ENCODE measurements at regions not wholly inside any gene's neighbourhood (a gene's known extent, or its start where the extent isn't known, plus 50 kb on each side); places are given as distances from the start of the nearest gene placed in this dataset.
"Not testable (repeated sequence)": the region's sequence is repeated elsewhere in the genome, so short reads cannot be mapped to it uniquely, and the experiment has no call there.

GRCh38 chr1:68798071-68798470, 301.2 kb upstream of the DEPDC1 start:
- no peak for ATAC-seq
- CTCF ChIA-PET = no interaction called here
- peaks cover 4% of the 10 kb centered on the region for H3K9me3 Mint-ChIP-seq (ENCODE audit: insufficient read depth)
- peaks cover 15% of the 10 kb centered on the region for H3K4me1 Mint-ChIP-seq (ENCODE audit: low read depth)
- POLR2A ChIA-PET = no interaction called here
- no peak overlapping the region for H3K4me3 Mint-ChIP-seq
- no peak for DNase-seq
- H3K36me3 Mint-ChIP-seq (ENCODE audit: low read depth) = no peaks in the 10 kb centered on the region
- H3K27me3 Mint-ChIP-seq (ENCODE audit: low read depth) = no peaks in the 10 kb centered on the region
- no peak overlapping the region for H3K27ac Mint-ChIP-seq

GRCh38 chr1:68799096-68799495, 302.2 kb upstream of the DEPDC1 start:
- ATAC-seq = no peak
- CTCF ChIA-PET = no interaction called here
- Mint-ChIP-seq H3K27me3 (ENCODE audit: low read depth) (no peaks in the 10 kb centered on the region), H3K36me3 (ENCODE audit: low read depth) (no peaks in the 10 kb centered on the region), H3K4me3 (no peak overlapping the region), H3K4me1 (ENCODE audit: low read depth) (peaks cover 15% of the 10 kb centered on the region), H3K9me3 (ENCODE audit: insufficient read depth) (peaks cover 4% of the 10 kb centered on the region), H3K27ac (no peak overlapping the region)
- POLR2A ChIA-PET = no interaction called here
- no peak for DNase-seq

- peaks cover 4% of the 10 kb centered on the region for H3K9me3 Mint-ChIP-seq (ENCODE audit: insufficient read depth)
- POLR2A ChIA-PET = no interaction called here
- DNase-seq (no peak), ATAC-seq (no peak)
- no peaks in the 10 kb centered on the region for H3K27me3 Mint-ChIP-seq (ENCODE audit: low read depth)
- H3K4me1 Mint-ChIP-seq (ENCODE audit: low read depth) = peaks cover 15% of the 10 kb centered on the region
- H3K36me3 Mint-ChIP-seq (ENCODE audit: low read depth) = no peaks in the 10 kb centered on the region
- CTCF ChIA-PET = no interaction called here
- H3K27ac Mint-ChIP-seq = peak overlapping the region; percentile 48
- H3K4me3 Mint-ChIP-seq = no peak overlapping the region
These were observed 303.3 kb upstream of the DEPDC1 start for GRCh38 chr1:68800182-68800581.

GRCh38 chr1:68801440-68801839, 304.6 kb upstream of the DEPDC1 start:
- no peak overlapping the region for H3K4me3 Mint-ChIP-seq
- H3K27me3 Mint-ChIP-seq (ENCODE audit: low read depth) = no peaks in the 10 kb centered on the region
- peaks cover 15% of the 10 kb centered on the region for H3K4me1 Mint-ChIP-seq (ENCODE audit: low read depth)
- ChIA-PET POLR2A (no interaction called here), CTCF (no interaction called here)
- peaks cover 4% of the 10 kb centered on the region for H3K9me3 Mint-ChIP-seq (ENCODE audit: insufficient read depth)
- no peak overlapping the region for H3K27ac Mint-ChIP-seq
- ATAC-seq = no peak
- no peaks in the 10 kb centered on the region for H3K36me3 Mint-ChIP-seq (ENCODE audit: low read depth)
- DNase-seq = no peak

- H3K27me3 Mint-ChIP-seq (ENCODE audit: low read depth) = no peaks in the 10 kb centered on the region
- no peak overlapping the region for H3K27ac Mint-ChIP-seq
- peaks cover 4% of the 10 kb centered on the region for H3K4me1 Mint-ChIP-seq (ENCODE audit: low read depth)
- no peak overlapping the region for H3K4me3 Mint-ChIP-seq
- ChIA-PET POLR2A (no interaction called here), CTCF (no interaction called here)
- H3K9me3 Mint-ChIP-seq (ENCODE audit: insufficient read depth) = peaks cover 4% of the 10 kb centered on the region
- ATAC-seq (no peak), DNase-seq (no peak)
- no peaks in the 10 kb centered on the region for H3K36me3 Mint-ChIP-seq (ENCODE audit: low read depth)
These were observed 308.3 kb upstream of the DEPDC1 start for GRCh38 chr1:68805097-68805641.

- Mint-ChIP-seq H3K27me3 (ENCODE audit: low read depth) (no peaks in the 10 kb centered on the region), H3K27ac (no peak overlapping the region), H3K36me3 (ENCODE audit: low read depth) (no peaks in the 10 kb centered on the region), H3K9me3 (ENCODE audit: insufficient read depth) (no peaks in the 10 kb centered on the region), H3K4me3 (no peak overlapping the region), H3K4me1 (ENCODE audit: low read depth) (no peaks in the 10 kb centered on the region)
- DNase-seq (no peak), ATAC-seq (no peak)
- CTCF ChIA-PET = no interaction called here
- POLR2A ChIA-PET = no interaction called here
These were observed 311.5 kb upstream of the DEPDC1 start for GRCh38 chr1:68808351-68808750.

DNA sequence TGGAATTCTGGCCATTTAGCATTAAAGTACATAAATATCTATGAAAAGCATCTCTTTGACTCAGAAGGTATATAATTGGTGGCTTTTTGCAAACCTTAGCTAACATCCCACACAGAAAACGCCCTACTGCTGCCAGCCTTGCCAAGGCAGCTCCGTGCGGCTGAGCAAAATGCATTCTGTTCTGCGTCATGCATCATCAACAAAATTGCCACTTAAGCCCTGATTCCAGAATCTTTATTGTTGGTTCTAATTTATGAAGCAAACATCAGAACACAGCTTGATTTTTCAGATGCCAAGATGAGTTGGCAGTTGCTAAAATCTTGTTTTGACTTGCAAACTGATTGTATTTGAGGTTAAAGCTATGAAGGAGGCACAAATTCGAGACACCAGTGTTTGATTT, 314.9 kb upstream of the DEPDC1 start:
- Mint-ChIP-seq H3K4me3 (no peak overlapping the region), H3K36me3 (ENCODE audit: low read depth) (no peaks in the 10 kb centered on the region), H3K27me3 (ENCODE audit: low read depth) (no peaks in the 10 kb centered on the region), H3K9me3 (ENCODE audit: insufficient read depth) (no peaks in the 10 kb centered on the region), H3K27ac (no peak overlapping the region), H3K4me1 (ENCODE audit: low read depth) (no peaks in the 10 kb centered on the region)
- no peak for ATAC-seq
- ChIA-PET CTCF (no interaction called here), POLR2A (no interaction called here)
- no peak for DNase-seq

DNA sequence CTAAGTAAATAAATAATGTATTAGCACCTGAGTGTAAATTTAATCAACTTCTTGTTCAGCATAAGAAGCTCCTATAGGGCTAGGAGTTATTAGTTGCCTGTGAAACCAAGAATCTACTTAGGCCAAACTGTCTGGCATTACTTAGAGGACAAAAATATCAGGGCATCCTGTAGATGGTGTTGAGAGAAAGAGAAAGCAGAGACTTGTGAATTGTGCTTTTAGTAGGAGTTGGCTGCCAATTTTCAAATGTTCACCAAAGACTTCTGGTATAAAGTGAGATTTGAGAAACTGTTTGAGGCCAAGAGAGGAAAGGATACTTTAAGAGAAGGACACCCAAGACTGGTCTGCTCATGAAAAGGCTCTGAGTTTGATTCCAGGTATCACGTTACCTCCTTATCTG, 315.5 kb upstream of the DEPDC1 start:
- POLR2A ChIA-PET = no interaction called here
- Mint-ChIP-seq H3K27ac (no peak overlapping the region), H3K4me1 (ENCODE audit: low read depth) (no peaks in the 10 kb centered on the region), H3K27me3 (ENCODE audit: low read depth) (no peaks in the 10 kb centered on the region), H3K36me3 (ENCODE audit: low read depth) (no peaks in the 10 kb centered on the region), H3K4me3 (no peak overlapping the region), H3K9me3 (ENCODE audit: insufficient read depth) (no peaks in the 10 kb centered on the region)
- no peak for ATAC-seq
- CTCF ChIA-PET = no interaction called here
- no peak for DNase-seq

DNA sequence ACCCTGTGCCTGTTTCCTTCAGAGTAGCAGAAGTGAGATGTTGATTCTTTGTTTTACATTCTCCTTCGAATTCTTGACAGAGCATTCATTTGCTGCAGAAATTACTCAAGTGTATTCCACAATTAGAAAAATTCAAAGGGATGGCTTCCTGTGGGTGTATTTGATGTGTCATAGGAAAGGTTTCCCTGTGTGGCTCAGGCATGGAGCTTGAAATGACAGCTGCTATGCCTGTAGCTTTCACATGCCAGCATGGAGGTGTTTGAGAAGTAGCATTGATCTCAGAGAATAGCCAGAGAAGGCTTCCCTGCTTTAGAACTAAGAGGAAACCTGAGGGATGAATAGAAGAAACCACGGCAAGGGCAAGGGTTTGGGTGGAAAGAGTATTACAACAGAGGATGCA, 317.2 kb upstream of the DEPDC1 start:
- H3K27ac Mint-ChIP-seq = no peak overlapping the region
- no peak overlapping the region for H3K4me3 Mint-ChIP-seq
- no peaks in the 10 kb centered on the region for H3K9me3 Mint-ChIP-seq (ENCODE audit: insufficient read depth)
- H3K36me3 Mint-ChIP-seq (ENCODE audit: low read depth) = no peaks in the 10 kb centered on the region
- no peaks in the 10 kb centered on the region for H3K27me3 Mint-ChIP-seq (ENCODE audit: low read depth)
- H3K4me1 Mint-ChIP-seq (ENCODE audit: low read depth) = no peaks in the 10 kb centered on the region
- ChIA-PET CTCF (no interaction called here), POLR2A (no interaction called here)
- DNase-seq (no peak), ATAC-seq (no peak)

- DNase-seq = no peak
- no peaks in the 10 kb centered on the region for H3K36me3 Mint-ChIP-seq (ENCODE audit: low read depth)
- H3K9me3 Mint-ChIP-seq (ENCODE audit: insufficient read depth) = no peaks in the 10 kb centered on the region
- H3K4me3 Mint-ChIP-seq = no peak overlapping the region
- H3K27me3 Mint-ChIP-seq (ENCODE audit: low read depth) = no peaks in the 10 kb centered on the region
- H3K4me1 Mint-ChIP-seq (ENCODE audit: low read depth) = no peaks in the 10 kb centered on the region
- ChIA-PET CTCF (no interaction called here), POLR2A (no interaction called here)
- H3K27ac Mint-ChIP-seq = no peak overlapping the region
- ATAC-seq = no peak
These were observed 318.8 kb upstream of the DEPDC1 start for GRCh38 chr1:68815632-68816031.

DNA sequence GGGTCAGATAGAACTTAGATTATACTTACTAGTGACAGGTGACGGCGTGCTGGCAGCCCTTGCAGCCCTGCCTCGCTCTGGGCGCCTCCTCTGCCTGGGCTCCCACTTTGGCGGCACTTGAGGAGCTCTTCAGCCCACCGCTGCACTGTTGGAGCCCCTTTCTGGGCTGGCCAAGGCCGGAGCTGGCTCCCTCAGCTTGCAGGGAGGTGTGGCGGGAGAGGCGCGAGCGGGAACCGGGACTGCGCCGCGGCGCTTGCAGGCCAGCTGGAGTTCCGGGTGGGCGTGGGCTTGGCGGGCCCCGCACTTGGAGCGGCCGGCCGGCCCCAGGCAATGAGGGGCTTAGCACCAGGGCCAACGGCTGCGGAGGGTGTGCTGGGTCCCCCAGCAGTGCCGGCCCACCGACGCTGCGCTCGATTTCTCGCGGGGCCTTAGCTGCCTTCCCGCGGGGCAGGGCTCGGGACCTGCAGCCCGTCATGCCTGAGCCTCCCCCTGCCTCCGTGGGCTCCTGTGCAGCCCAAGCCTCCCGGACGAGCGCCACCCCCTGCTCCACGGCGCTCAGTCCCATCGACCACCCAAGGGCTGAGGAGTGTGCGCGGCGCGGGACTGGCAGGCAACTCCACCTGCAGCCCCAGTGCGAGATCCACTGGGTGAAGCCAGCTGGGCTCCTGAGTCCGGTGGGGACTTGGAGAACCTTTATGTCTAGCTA, 320.8 kb upstream of the DEPDC1 start:
- H3K27ac Mint-ChIP-seq; ATAC-seq; POLR2A ChIA-PET; CTCF ChIA-PET; H3K36me3 Mint-ChIP-seq (ENCODE audit: low read depth); H3K4me3 Mint-ChIP-seq; H3K9me3 Mint-ChIP-seq (ENCODE audit: insufficient read depth); H3K4me1 Mint-ChIP-seq (ENCODE audit: low read depth); DNase-seq; H3K27me3 Mint-ChIP-seq (ENCODE audit: low read depth): not testable (repeated sequence)

DNA sequence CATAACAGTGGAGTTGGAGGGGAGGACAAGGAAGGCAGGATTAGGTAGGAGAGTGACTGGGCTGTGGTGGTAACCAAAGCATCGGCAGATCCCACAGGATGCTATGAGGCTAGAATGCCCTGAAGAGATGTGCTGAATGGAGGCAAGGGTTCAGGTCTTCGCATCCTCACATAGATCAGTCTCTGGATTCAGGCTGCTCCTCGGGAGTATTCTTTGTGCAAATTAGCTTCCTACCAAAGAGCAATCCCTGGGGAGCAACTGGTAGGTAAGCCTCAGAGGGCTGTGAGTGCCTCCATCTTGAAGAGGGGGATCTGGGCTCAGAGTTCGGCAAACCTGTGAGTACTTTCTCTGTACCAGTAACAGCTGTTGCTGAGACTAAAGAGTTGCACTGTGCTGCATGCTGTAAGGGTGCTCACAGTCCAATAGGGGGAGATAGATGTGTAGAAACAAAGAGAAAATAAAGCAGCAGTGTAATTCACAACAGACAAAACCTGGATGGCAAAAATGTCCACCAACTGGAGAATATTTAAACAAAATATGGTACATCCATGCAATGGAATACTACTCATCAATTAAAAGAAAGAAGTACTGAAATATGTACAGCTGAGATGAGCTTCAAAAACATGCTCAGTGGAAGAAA, 322.4 kb upstream of the DEPDC1 start:
- DNase-seq (no peak), ATAC-seq (no peak)
- ChIA-PET POLR2A (no interaction called here), CTCF (no interaction called here)
- no peaks in the 10 kb centered on the region for H3K36me3 Mint-ChIP-seq (ENCODE audit: low read depth)
- no peak overlapping the region for H3K27ac Mint-ChIP-seq
- no peaks in the 10 kb centered on the region for H3K9me3 Mint-ChIP-seq (ENCODE audit: insufficient read depth)
- H3K27me3 Mint-ChIP-seq (ENCODE audit: low read depth) = no peaks in the 10 kb centered on the region
- no peaks in the 10 kb centered on the region for H3K4me1 Mint-ChIP-seq (ENCODE audit: low read depth)
- no peak overlapping the region for H3K4me3 Mint-ChIP-seq

DNA sequence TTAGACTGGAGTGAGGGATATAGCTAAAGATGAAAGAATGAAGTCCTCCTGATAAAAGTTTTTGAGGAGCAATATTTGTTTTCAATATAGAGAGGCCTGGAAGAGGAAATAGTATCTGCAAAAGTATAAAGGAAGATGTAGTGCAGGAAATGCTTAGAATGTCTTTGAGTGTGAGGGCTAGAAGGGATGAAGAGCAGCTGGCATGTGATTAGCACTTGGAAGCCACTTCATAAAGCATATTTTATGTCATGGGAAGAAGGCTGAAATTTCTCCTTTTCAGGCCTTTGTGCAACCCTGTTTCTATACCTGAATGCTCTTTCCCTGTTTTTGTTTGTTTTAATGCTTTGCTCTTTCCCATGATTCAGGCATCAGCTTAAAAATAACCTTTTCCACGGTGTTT, 323.3 kb upstream of the DEPDC1 start:
- H3K27ac Mint-ChIP-seq = no peak overlapping the region
- ATAC-seq = no peak
- no peaks in the 10 kb centered on the region for H3K36me3 Mint-ChIP-seq (ENCODE audit: low read depth)
- DNase-seq = no peak
- ChIA-PET CTCF (no interaction called here), POLR2A (no interaction called here)
- no peaks in the 10 kb centered on the region for H3K4me1 Mint-ChIP-seq (ENCODE audit: low read depth)
- no peaks in the 10 kb centered on the region for H3K9me3 Mint-ChIP-seq (ENCODE audit: insufficient read depth)
- H3K4me3 Mint-ChIP-seq = no peak overlapping the region
- H3K27me3 Mint-ChIP-seq (ENCODE audit: low read depth) = no peaks in the 10 kb centered on the region
